AG09309 (cell line): ENCODE measurements at regions not wholly inside any gene's neighbourhood (a gene's known extent, or its start where the extent isn't known, plus 50 kb on each side); places are given as distances from the start of the nearest gene placed in this dataset.
"Not testable (repeated sequence)": the region's sequence is repeated elsewhere in the genome, so short reads cannot be mapped to it uniquely, and the experiment has no call there.

Experiments
- DNase-seq: peaks from one replicate; pipeline ENCODE4 v3.0.0-alpha.2; 2010; ENCODE audit warnings: low read depth
- H3K4me3 ChIP-seq: 2 replicates; pipeline ENCODE4 v1.5.1; 2011; ENCODE audit warnings: mild to moderate bottlenecking, low read depth, low read length, moderate library complexity; ENCODE audit not compliant: control insufficient read depth
- TF ChIP-seq, protein P1 (sequence below): IDR thresholded peaks from 2 replicates; pipeline ENCODE4 v1.5.1; 2011; ENCODE audit warnings: mild to moderate bottlenecking, low read depth, low read length, inconsistent platforms; ENCODE audit not compliant: insufficient read depth, control insufficient read depth; ENCODE audit errors: missing control alignments

DNA sequence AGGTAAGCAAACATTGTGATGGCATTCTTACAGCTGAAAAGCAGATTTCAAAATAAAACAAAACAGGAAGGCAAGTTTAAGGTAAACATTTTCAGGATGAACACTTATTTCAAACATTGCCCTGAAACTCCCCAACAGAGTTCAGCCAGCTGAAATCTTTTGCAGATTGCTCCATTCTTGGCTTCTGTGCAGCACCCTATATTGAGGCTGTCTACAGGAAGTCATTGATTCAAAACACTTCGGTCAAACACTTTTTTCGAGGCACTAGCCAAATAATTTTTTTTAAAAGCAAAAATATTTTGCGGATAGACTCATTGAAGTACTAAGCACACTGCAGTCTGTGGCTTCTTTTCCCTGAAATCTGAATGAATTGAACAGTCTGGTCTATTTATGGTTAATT is 318.1 kb upstream of the PDE3A start:
- TF ChIP-seq, protein P1, sequence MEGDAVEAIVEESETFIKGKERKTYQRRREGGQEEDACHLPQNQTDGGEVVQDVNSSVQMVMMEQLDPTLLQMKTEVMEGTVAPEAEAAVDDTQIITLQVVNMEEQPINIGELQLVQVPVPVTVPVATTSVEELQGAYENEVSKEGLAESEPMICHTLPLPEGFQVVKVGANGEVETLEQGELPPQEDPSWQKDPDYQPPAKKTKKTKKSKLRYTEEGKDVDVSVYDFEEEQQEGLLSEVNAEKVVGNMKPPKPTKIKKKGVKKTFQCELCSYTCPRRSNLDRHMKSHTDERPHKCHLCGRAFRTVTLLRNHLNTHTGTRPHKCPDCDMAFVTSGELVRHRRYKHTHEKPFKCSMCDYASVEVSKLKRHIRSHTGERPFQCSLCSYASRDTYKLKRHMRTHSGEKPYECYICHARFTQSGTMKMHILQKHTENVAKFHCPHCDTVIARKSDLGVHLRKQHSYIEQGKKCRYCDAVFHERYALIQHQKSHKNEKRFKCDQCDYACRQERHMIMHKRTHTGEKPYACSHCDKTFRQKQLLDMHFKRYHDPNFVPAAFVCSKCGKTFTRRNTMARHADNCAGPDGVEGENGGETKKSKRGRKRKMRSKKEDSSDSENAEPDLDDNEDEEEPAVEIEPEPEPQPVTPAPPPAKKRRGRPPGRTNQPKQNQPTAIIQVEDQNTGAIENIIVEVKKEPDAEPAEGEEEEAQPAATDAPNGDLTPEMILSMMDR = no peak
- DNase-seq = no peak
- H3K4me3 ChIP-seq = no peak overlapping the region

DNA sequence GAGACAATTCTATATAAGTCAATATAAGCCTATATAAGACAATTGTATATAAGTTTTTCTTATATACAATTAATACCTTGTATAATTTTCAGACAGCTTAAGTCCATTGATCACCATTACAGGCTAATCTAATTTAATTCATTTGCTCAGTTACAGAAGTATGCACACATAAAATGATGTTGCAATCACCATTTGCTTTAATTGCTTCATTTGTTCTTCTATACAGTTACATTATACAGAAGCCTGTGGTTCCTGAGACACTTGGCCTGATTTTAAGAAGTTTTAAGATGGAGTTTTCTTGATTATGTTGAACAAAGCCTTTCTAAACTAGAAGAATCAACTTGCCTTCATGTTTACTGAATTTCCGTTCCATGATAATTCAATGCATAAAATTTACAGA is 314.6 kb upstream of the PDE3A start:
- no peak overlapping the region for H3K4me3 ChIP-seq
- TF ChIP-seq, protein P1 = no peak
- DNase-seq = no peak

DNA sequence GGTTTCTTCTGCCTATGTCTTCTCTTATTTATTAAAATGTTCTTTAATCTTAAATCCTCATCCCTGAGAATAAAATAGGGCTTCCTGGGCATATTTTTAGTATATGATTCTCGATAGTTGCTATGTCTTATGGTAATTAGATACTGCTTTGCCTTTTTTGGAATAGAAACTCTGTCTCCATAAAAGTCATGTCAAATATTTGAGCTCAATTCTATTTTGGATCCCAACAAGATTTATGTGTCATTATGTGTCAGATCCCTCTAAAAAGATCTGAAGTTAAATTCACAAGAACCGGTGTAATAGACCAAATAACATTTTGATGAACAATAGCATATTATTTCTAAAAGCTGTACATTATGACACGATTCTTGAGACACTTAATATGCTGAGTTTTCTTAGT is 312.5 kb upstream of the PDE3A start:
- no peak for DNase-seq
- TF ChIP-seq, protein P1 = no peak
- no peak overlapping the region for H3K4me3 ChIP-seq

DNA sequence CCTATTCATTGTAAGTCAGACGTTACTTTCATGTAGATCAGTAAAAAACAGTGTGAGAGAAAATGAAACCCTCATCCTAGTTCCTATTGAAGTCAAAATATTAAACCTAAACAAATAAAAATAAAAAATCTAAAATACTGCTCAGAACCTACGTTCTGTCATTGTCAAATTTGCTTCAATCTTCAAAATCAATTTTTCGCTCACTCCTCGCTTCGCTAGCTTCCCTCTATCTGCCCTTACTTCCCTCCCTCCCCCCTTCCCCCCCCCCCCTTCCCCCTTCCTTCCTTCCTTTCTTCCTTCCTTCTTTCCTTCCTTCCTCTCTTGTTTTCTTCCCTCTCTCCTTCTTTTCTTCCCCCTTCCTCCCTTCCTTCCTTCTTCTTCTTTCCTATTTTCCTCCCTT is 310.9 kb upstream of the PDE3A start:
- TF ChIP-seq, protein P1 = no peak
- no peak for DNase-seq
- no peak overlapping the region for H3K4me3 ChIP-seq

DNA sequence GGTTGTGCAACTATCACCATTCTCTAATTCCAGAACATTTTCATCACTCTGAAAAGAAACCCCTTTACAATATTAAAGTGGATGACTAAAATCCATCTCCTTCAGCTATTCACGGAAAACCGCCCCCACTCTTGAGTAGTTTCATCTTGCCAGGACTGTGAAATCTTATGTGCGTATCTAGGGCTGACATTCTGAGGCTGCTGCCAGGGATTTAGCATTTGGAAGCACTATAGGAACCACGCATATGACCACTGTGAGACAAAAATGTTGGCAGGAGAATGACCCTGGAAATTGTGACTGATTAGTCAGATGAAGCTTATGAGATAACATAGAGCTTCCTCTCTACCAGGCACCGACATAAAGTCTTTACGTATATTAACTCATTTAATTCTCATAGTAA is 305.2 kb upstream of the PDE3A start:
- peak; percentile 79 for DNase-seq
- TF ChIP-seq, protein P1 = no peak
- H3K4me3 ChIP-seq = no peak overlapping the region

DNA sequence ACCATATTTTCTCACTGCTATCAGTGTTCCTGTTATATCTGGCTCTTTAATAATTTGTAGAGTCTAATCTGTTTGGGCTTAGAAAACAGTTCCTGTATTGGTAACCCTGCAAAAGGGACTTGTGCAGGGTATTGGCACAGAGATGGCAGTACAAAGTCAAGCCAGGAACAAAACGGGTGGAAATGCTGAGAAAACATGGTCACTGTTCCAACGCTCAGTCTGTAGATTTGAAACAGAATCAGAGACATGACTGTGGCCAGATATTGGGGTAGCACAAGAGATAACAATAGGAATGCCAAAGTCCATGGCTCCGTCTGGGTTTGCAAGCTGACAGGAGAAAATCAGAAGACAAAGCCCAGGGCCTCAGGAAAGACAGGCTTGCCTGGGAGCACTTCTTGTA is 290.7 kb upstream of the PDE3A start:
- TF ChIP-seq, protein P1 = no peak
- no peak overlapping the region for H3K4me3 ChIP-seq
- no peak for DNase-seq

DNA sequence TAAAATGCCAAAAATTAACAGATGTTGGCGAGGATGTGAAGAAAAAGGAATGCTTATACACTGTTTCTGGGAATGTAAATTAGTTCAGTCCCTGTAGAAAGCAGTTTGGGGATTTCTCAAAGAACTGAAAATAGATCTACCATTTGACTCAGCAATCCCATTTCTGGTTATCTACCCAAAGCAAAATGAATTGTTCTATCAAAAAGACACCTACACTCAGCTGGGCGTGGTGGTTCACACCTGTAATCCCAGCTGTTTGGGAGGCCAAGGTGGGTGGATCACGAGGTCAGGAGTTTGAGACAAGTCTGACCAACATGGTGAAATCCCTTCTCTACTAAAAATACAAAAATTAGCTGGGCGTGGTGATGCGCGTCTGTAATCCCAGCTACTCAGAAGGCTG is 279.3 kb upstream of the PDE3A start:
- no peak overlapping the region for H3K4me3 ChIP-seq
- TF ChIP-seq, protein P1 = no peak
- no peak for DNase-seq

DNA sequence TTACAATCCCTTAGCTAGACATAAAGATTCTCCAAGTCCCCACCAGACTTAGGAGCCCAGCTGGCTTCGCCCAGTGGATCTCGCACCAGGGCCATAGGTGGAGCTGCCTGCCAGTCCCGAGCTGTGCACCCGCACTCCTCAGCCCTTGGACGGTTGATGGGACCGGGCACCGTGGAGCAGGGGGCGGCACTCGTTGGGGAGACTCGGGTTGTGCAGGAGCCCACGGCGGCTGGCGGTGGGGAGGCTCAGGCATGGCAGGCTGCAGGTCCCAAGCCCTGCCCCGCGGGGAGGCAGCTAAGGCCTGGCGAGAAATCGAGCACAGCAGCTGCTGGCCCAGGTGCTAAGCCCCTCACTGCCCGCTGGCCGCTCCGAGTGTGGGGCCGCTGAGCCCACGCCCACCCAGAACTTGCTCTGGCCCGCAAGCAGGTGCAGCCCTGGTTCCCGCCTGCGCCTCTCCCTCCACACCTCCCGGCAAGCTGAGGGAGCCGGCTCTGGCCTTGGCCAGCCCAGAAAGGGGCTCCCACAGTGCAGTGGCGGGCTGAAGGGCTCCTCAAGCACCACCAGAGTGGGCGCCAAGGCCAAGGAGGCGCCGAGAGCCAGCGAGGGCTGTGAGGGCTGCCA is 275.0 kb upstream of the PDE3A start:
- not testable (repeated sequence) for DNase-seq, H3K4me3 ChIP-seq
